ENCODE measurements at regions not wholly inside any gene's neighbourhood (a gene's known extent, or its start where the extent isn't known, plus 50 kb on each side); places are given as distances from the start of the nearest gene placed in this dataset.
"Not testable (repeated sequence)": the region's sequence is repeated elsewhere in the genome, so short reads cannot be mapped to it uniquely, and the experiment has no call there.

DNA sequence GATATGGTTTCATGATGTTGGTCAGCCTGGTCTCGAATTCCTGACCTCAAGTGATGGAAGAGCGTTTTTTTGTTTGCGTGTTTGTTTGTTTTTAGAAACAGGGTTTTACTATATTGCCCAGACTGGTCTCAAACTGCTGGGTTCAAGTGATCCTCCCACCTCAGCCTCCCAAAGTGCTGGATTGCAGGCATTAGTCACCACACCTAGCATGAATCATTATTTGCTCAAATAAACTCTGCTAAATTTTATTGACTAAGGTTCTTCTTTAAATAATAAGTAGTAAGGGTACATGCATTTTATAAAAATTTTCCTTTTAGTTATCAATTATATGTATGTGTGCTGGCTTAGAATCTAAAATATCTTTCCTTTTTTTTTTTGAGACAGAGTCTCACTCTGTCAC, 52.9 kb downstream of the ZBTB9 start:
- peaks cover 0 to 4% (median 0%) of the 10 kb centered on the region in 7 donors for H3K27me3 ChIP-seq
- H3K4me1 ChIP-seq = peaks cover 0 to 25% (median 6%) of the 10 kb centered on the region in 9 donors
- no peak overlapping the region for H3K27ac ChIP-seq
- H3K4me3 ChIP-seq = no peak overlapping the region
- ATAC-seq (no peak), DNase-seq (no peak)
- intact Hi-C loops (cut with DNase I) = no loop called here
- no peaks in the 10 kb centered on the region for H3K36me3 ChIP-seq
- H3K9me3 ChIP-seq = peaks cover 0 to 6% (median 0%) of the 10 kb centered on the region in 11 donors
- no peak for TF ChIP-seq CTCF (IDR thresholded peaks at IDR 0.05)
- 97 to 98% methylated on average over 3 of the region's 3 CpGs for WGBS, 2 donors

- peaks cover 0 to 26% (median 6%) of the 10 kb centered on the region in 9 donors for H3K4me1 ChIP-seq
- no peak for TF ChIP-seq CTCF (IDR thresholded peaks at IDR 0.05)
- intact Hi-C loops (cut with DNase I) = no loop called here
- peaks cover 0 to 11% (median 2%) of the 10 kb centered on the region in 7 donors for H3K27me3 ChIP-seq
- peak in 1 of 2 donors; percentile 6 for DNase-seq
- H3K36me3 ChIP-seq = no peaks in the 10 kb centered on the region
- peak overlapping the region in 5 of 10 donors; percentile 10 to 52 (median 34) for H3K27ac ChIP-seq
- H3K9me3 ChIP-seq = peaks cover 0 to 6% (median 0%) of the 10 kb centered on the region in 11 donors
- 31 to 39% methylated on average over 16 of the region's 16 CpGs for WGBS, 2 donors
- peak in 6 of 8 donors; percentile 16 to 68 (median 46) for ATAC-seq
- H3K4me3 ChIP-seq = peak overlapping the region in 9 of 10 donors; percentile 3 to 38 (median 28)
These were observed 54.9 kb downstream of the ZBTB9 start for GRCh38 chr6:33508935-33509926.

GRCh38 chr6:33513213-33513612, 58.8 kb downstream of the ZBTB9 start:
- TF ChIP-seq CTCF (IDR thresholded peaks at IDR 0.05) = no peak
- ATAC-seq (no peak), DNase-seq (no peak)
- peaks cover 0 to 16% (median 5%) of the 10 kb centered on the region in 9 donors for H3K4me1 ChIP-seq
- no peaks in the 10 kb centered on the region for H3K9me3 ChIP-seq
- H3K4me3 ChIP-seq = no peak overlapping the region
- WGBS, 2 donors = 89 to 90% methylated on average over 1 of the region's 1 CpG
- H3K36me3 ChIP-seq = no peaks in the 10 kb centered on the region
- peaks cover 0 to 21% (median 4%) of the 10 kb centered on the region in 7 donors for H3K27me3 ChIP-seq
- H3K27ac ChIP-seq = no peak overlapping the region
- intact Hi-C loops (cut with DNase I) = no loop called here

DNA sequence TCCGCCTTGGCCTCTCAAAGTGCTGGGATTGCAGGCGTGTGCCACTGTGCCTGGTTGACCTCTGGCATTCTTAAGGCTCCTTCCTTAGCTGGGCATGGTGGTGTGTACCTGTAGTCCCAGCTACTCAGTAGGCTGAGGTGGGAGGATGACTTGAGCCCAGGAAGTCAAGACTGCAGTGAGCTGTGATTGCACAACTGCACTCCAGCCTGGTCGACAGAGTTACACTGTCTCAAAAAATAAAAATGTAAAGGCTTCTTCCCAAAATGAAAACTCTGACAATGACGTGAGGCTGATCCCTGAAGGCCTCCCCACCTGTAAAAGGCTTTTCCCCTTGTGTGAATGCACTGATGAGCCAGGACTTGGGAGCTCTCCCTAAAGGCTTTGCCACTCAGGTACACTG, 62.4 kb downstream of the ZBTB9 start:
- Histone ChIP-seq H3K36me3 (no peaks in the 10 kb centered on the region), H3K27me3 (peaks cover 0 to 21% (median 4%) of the 10 kb centered on the region in 7 donors), H3K4me1 (peaks cover 0 to 4% (median 0%) of the 10 kb centered on the region in 9 donors), H3K9me3 (no peaks in the 10 kb centered on the region), H3K27ac (no peak overlapping the region), H3K4me3 (no peak overlapping the region)
- ATAC-seq = no peak
- DNase-seq = no peak
- no peak for TF ChIP-seq CTCF (IDR thresholded peaks at IDR 0.05)
- intact Hi-C loops (cut with DNase I) = no loop called here
- 61 to 83% methylated on average over 4 of the region's 4 CpGs for WGBS, 2 donors

DNA sequence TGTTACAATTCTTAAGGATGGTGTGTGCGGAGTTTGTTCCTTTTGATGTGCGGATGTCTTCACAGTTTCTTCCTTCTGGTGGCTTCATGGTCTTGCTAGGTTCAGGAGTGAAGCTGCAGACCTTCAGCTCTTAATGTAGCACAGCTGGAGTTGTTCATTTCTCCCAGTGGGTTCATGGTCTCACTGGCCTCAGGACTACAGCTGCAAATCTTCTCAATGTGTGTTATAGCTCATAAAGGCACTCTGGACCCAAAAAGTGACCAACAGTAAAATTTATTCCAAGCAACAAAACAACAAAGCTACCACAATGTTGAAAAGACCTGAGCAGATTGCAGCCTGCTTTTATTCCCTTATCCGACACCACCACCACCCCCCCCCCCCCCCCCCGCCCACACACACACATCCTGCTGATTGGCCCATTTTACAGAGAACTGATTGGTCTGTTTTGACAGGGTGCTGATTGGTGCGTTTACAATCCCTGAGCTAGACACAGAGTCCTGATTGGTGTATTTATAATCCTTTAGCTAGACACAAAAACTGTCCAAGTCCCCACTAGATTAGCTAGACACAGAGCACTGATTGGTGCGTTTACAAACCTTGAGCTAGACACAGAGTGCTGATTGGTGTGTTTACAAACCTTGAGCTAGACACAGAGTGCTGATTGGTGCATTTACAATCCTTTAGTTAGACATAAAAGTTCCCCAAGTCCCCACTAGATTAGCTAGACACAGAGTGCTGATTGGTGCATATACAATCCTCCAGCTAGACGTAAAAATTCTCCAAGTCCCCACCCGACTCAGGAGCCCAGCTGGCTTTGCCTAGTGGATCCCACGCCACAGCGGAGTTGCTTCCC, 59.2 kb downstream of the BAK1 start:
- H3K36me3 ChIP-seq; DNase-seq; ATAC-seq; H3K27ac ChIP-seq; intact Hi-C loops (cut with DNase I); H3K27me3 ChIP-seq; H3K4me1 ChIP-seq; H3K4me3 ChIP-seq; H3K9me3 ChIP-seq: not testable (repeated sequence)
- 87 to 91% methylated on average over 9 to 10 of the region's 10 CpGs for WGBS, 2 donors

Measured in heart right ventricle (tissue), 16 donors.